OCI-LY7 (cell line): ENCODE measurements at regions not wholly inside any gene's neighbourhood (a gene's known extent, or its start where the extent isn't known, plus 50 kb on each side); places are given as distances from the start of the nearest gene placed in this dataset.

Experiments used
- BruUV-seq: library from RNA; stranded (reverse); fragments of 400-500 nt; replicated peaks from 2 replicates; lab custom pipeline; 2021; lab: Mats Ljungman, UMichigan
- CTCF ChIA-PET: fragments of 300-600 bp; sonication (Branson Sonifier 250); formaldehyde crosslinking; loops from one replicate; lab custom pipeline; 2022; ENCODE audit warnings: antibody characterized with exemption; ENCODE audit not compliant: unreplicated experiment; lab: Charles Lee
- POLR2A ChIA-PET: fragments of 300-600 bp; sonication (Branson Sonifier 250); formaldehyde crosslinking; loops from one replicate; lab custom pipeline; 2022; ENCODE audit warnings: antibody characterized with exemption; lab: Charles Lee
- DNase-seq: peaks from one replicate; pipeline ENCODE4 v3.0.0-alpha.2; 2015; ENCODE audit warnings: low spot score
- H2AFZ ChIP-seq: fragments of 200-600 bp; sonication (generic), shearing (Covaris generic); 2 replicates; pipeline ENCODE4 v1.6.1; 2014; ENCODE audit warnings: mild to moderate bottlenecking, antibody characterized with exemption, low read length, moderate library complexity
- H3K27ac ChIP-seq: fragments of 200-600 bp; sonication (generic); 2 replicates; pipeline ENCODE4 v1.5.1; 2014; ENCODE audit warnings: mixed run types, low read depth, mild to moderate bottlenecking, moderate library complexity, low read length, inconsistent platforms; ENCODE audit not compliant: poor library complexity, severe bottlenecking
- H3K36me3 ChIP-seq: fragments of 200-600 bp; sonication (generic); 2 replicates; pipeline ENCODE4 v1.6.1; 2014; ENCODE audit warnings: mild to moderate bottlenecking, antibody characterized with exemption, low read length, moderate library complexity, mixed read lengths; ENCODE audit not compliant: insufficient read depth
- H3K4me1 ChIP-seq: fragments of 200-600 bp; sonication (generic); 2 replicates; pipeline ENCODE4 v1.5.1; 2014; ENCODE audit warnings: mild to moderate bottlenecking, low read length; ENCODE audit not compliant: insufficient read depth, poor library complexity, severe bottlenecking
- H3K4me2 ChIP-seq: fragments of 200-600 bp; sonication (generic); 2 replicates; pipeline ENCODE4 v1.6.1; 2014; ENCODE audit warnings: mild to moderate bottlenecking, low read length
- H3K4me3 ChIP-seq: fragments of 200-600 bp; sonication (generic); 2 replicates; pipeline ENCODE4 v1.5.1; 2014; ENCODE audit warnings: mild to moderate bottlenecking, low read depth, low read length; ENCODE audit not compliant: poor library complexity, severe bottlenecking
- H3K79me2 ChIP-seq: fragments of 200-600 bp; sonication (generic); 2 replicates; pipeline ENCODE4 v1.6.1; 2016; ENCODE audit warnings: low read depth, mild to moderate bottlenecking, low read length, moderate library complexity, mixed read lengths; ENCODE audit not compliant: insufficient read depth
- H3K9me2 ChIP-seq: fragments of 200-600 bp; sonication (generic); 2 replicates; pipeline ENCODE4 v1.6.1; 2016; ENCODE audit warnings: mild to moderate bottlenecking, low read length, mixed read lengths; ENCODE audit not compliant: insufficient read depth
- H3K9me3 ChIP-seq: fragments of 200-600 bp; sonication (generic); 2 replicates; pipeline ENCODE4 v1.6.1; 2014; ENCODE audit warnings: mild to moderate bottlenecking, mixed run types, low read length, mixed read lengths
- H4K20me1 ChIP-seq: fragments of 200-600 bp; sonication (generic); 2 replicates; pipeline ENCODE4 v1.6.1; 2014; ENCODE audit warnings: mild to moderate bottlenecking, antibody characterized with exemption, low read length, moderate library complexity, mixed read lengths; ENCODE audit not compliant: insufficient read depth
- EZH2phosphoT487 ChIP-seq: fragments of 200-600 bp; sonication (generic); IDR thresholded peaks from 2 replicates; pipeline ENCODE4 v1.6.1; 2018; ENCODE audit warnings: low read depth, borderline replicate concordance, mild to moderate bottlenecking, mixed run types, antibody characterized with exemption, low read length, moderate library complexity, mixed read lengths
- intact Hi-C: fragments of 100-400 bp; cut with micrococcal nuclease; formaldehyde crosslinking; loops from one replicate; pipeline ENCODE4 v1.10.0; 2022; ENCODE audit not compliant: unreplicated experiment
- TF ChIP-seq, protein P1 (sequence below): fragments of 200-600 bp; sonication (generic); conservative IDR thresholded peaks from 2 replicates; pipeline ENCODE4 v1.5.1; 2014; ENCODE audit warnings: mild to moderate bottlenecking, antibody characterized with exemption, low read length, moderate library complexity, mixed read lengths

DNA sequence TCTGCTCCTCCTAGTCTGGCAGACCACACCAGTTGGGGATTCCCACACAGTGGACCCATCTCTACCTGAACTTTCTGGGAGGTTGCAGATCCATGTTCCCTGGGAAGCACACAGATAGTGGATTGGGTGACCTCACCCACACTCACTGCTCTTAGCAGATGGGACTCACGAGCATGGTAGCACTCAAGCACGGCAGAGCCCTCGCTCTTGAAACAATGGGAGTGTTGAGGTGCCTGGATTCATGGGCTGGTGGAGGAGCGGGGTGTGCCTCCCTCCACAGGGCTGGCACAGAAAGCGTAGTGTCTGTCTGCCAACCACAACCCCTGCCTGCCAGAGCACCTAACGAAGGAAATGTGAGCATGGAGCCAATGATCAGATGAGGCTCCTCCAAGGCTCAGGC is 568.0 kb downstream of the POM121L12 start:
- Histone ChIP-seq H3K4me3 (no peak overlapping the region), H3K27ac (no peak overlapping the region), H3K36me3 (no peaks in the 10 kb centered on the region), H2AFZ (no peak overlapping the region), H3K79me2 (no peaks in the 10 kb centered on the region), H4K20me1 (no peaks in the 10 kb centered on the region), H3K9me2 (no peaks in the 10 kb centered on the region), H3K4me1 (no peaks in the 10 kb centered on the region), H3K9me3 (no peaks in the 10 kb centered on the region), H3K4me2 (no peak overlapping the region)
- ChIA-PET CTCF (no interaction called here), POLR2A (no interaction called here)
- no TSS peak for BruUV-seq
- no peak for TF ChIP-seq EZH2phosphoT487
- TF ChIP-seq, protein P1, sequence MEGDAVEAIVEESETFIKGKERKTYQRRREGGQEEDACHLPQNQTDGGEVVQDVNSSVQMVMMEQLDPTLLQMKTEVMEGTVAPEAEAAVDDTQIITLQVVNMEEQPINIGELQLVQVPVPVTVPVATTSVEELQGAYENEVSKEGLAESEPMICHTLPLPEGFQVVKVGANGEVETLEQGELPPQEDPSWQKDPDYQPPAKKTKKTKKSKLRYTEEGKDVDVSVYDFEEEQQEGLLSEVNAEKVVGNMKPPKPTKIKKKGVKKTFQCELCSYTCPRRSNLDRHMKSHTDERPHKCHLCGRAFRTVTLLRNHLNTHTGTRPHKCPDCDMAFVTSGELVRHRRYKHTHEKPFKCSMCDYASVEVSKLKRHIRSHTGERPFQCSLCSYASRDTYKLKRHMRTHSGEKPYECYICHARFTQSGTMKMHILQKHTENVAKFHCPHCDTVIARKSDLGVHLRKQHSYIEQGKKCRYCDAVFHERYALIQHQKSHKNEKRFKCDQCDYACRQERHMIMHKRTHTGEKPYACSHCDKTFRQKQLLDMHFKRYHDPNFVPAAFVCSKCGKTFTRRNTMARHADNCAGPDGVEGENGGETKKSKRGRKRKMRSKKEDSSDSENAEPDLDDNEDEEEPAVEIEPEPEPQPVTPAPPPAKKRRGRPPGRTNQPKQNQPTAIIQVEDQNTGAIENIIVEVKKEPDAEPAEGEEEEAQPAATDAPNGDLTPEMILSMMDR, result no peak
- DNase-seq, result no peak
- intact Hi-C loops, result no loop called here

DNA sequence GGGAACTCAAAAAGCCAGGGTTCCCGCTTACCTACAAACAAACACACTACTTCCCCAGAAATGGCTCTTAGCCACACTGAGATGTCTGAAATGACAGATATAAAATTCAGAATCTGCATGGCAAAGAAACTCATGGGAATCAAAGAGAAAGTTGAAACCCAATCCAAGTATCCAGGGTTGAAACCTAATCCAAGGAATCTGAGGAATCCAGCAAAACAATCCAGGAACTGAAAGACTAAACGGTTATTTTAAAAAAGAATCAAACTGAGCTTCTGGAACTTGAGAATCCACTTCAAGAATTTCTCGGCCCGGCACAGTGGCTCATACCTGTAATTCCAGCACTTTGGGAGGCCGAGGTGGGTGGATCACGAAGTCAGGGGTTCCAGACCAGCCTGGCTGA is 568.8 kb downstream of the POM121L12 start:
- no peak overlapping the region for H2AFZ ChIP-seq
- no peaks in the 10 kb centered on the region for H3K4me1 ChIP-seq
- ChIA-PET POLR2A (no interaction called here), CTCF (no interaction called here)
- H3K9me3 ChIP-seq, result no peaks in the 10 kb centered on the region
- no peaks in the 10 kb centered on the region for H3K79me2 ChIP-seq
- BruUV-seq, result no TSS peak
- H3K4me2 ChIP-seq, result no peak overlapping the region
- TF ChIP-seq, protein P1, result no peak
- no peak for TF ChIP-seq EZH2phosphoT487
- intact Hi-C loops, result no loop called here
- no peak overlapping the region for H3K4me3 ChIP-seq
- no peak overlapping the region for H3K27ac ChIP-seq
- no peaks in the 10 kb centered on the region for H4K20me1 ChIP-seq
- H3K36me3 ChIP-seq, result no peaks in the 10 kb centered on the region
- no peaks in the 10 kb centered on the region for H3K9me2 ChIP-seq
- DNase-seq, result no peak

DNA sequence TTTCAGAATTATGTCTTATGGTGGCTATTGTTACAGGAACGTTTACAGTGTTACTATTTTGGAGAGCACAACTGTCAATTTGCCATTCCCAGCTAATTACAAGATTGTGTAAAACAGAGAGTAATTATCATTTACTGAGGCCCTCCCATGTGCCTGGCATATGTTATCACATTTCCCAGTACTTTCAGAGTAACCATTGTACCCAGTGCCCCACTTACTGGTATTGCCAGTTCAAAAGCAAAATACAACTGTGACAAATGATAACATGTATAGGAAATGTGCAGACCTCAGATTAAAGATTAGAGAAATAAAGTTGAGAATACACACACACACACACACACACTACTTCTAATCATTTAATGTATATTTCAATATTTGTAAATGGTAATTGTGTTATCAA is 572.5 kb downstream of the POM121L12 start:
- no peak overlapping the region for H3K27ac ChIP-seq
- no peaks in the 10 kb centered on the region for H3K4me1 ChIP-seq
- H4K20me1 ChIP-seq, result no peaks in the 10 kb centered on the region
- POLR2A ChIA-PET, result interaction anchor here (0.6 kb wide), 1 partner anchor 377 kb away, joined by 3 read pairs; no protein-coding TSS in a partner anchor
- no peak overlapping the region for H3K4me3 ChIP-seq
- intact Hi-C loops, result no loop called here
- no peak for TF ChIP-seq EZH2phosphoT487
- TF ChIP-seq, protein P1, result no peak
- no peaks in the 10 kb centered on the region for H3K9me3 ChIP-seq
- no peak overlapping the region for H2AFZ ChIP-seq
- H3K36me3 ChIP-seq, result no peaks in the 10 kb centered on the region
- H3K4me2 ChIP-seq, result no peak overlapping the region
- BruUV-seq, result no TSS peak
- no peaks in the 10 kb centered on the region for H3K9me2 ChIP-seq
- CTCF ChIA-PET, result no interaction called here
- DNase-seq, result no peak
- H3K79me2 ChIP-seq, result no peaks in the 10 kb centered on the region
